GM13976 (cell line): ENCODE measurements at regions not wholly inside any gene's neighbourhood (a gene's known extent, or its start where the extent isn't known, plus 50 kb on each side); places are given as distances from the start of the nearest gene placed in this dataset.

Source experiments
- DNase-seq: peaks from one replicate; pipeline ENCODE4 v3.0.0; 2012; ENCODE audit warnings: low spot score
- CTCF ChIP-seq: IDR thresholded peaks from 2 replicates; pipeline ENCODE4 v1.5.1; 2012; ENCODE audit warnings: borderline replicate concordance, mild to moderate bottlenecking; ENCODE audit not compliant: insufficient read depth; ENCODE audit errors: extremely low read depth, missing control alignments, control extremely low read depth
- in situ Hi-C: fragments of 300-500 bp; cut with MboI; formaldehyde crosslinking; loops from one replicate; pipeline ENCODE4 v1.12.0; 2022; ENCODE audit warnings: low sequenced_read_pairs, mixed read lengths, inconsistent platforms; ENCODE audit not compliant: unreplicated experiment

GRCh38 chr20:22442318-22442717 is 142.1 kb downstream of the FOXA2 start:
- in situ Hi-C loops, result no loop called here
- no peak for TF ChIP-seq CTCF
- no peak for DNase-seq

GRCh38 chr20:22438926-22439325 is 145.4 kb downstream of the FOXA2 start:
- DNase-seq, result no peak
- no peak for TF ChIP-seq CTCF
- in situ Hi-C loops, result no loop called here

GRCh38 chr20:22438346-22438745 is 146.0 kb downstream of the FOXA2 start:
- in situ Hi-C loops, result no loop called here
- no peak for TF ChIP-seq CTCF

GRCh38 chr20:22437354-22437753 is 147.0 kb downstream of the FOXA2 start:
- no peak for DNase-seq
- TF ChIP-seq CTCF, result no peak
- in situ Hi-C loops, result no loop called here

More at GRCh38 chr20:22438346-22438745, 146.0 kb downstream of the FOXA2 start:
- no peak for DNase-seq

- DNase-seq, result no peak
- no peak for TF ChIP-seq CTCF
- in situ Hi-C loops, result no loop called here
Measured at GRCh38 chr20:22431419-22431818, 153.0 kb downstream of the FOXA2 start.

GRCh38 chr20:22430746-22431168 is 153.6 kb downstream of the FOXA2 start:
- no peak for TF ChIP-seq CTCF
- in situ Hi-C loops, result no loop called here

More at GRCh38 chr20:22430746-22431168, 153.6 kb downstream of the FOXA2 start:
- no peak for DNase-seq
